ENCODE measurements at regions not wholly inside any gene's neighbourhood (a gene's known extent, or its start where the extent isn't known, plus 50 kb on each side); places are given as distances from the start of the nearest gene placed in this dataset.

DNA sequence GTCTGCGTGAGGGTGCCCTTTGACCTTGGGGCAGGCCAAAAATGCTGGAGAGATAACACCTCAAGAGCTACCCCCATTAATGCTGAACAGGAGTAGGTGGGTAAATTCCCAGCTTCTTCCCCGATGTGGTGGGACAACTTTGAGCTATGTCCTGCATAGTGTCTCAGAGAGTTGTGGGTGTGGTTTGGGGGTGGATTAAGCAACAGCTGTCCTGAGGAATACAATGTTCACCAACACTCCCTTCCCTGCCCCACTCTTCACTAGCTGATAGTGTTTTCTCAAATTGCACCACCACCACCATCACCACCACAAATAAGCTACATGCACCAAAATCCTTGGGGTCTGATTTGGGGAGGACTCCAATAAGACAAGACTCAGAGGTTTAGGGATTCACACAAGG, 258.4 kb downstream of the HLX start:
- DNase-seq (ENCODE audit: low read depth, low spot score) = no peak
- H3K4me3 ChIP-seq (ENCODE audit: low read length) = no peak overlapping the region
- H3K27ac ChIP-seq (ENCODE audit: low read length) = no peak overlapping the region
- H3K36me3 ChIP-seq (ENCODE audit: control insufficient read depth, insufficient read depth, low read length) = no peaks in the 10 kb centered on the region
- WGBS (ENCODE audit: insufficient coverage, insufficient read length) = no CpG with 5 or more reads among the region's 2 CpGs
- H3K4me1 ChIP-seq (ENCODE audit: control insufficient read depth, insufficient read depth, low read length) = no peaks in the 10 kb centered on the region
- H3K27me3 ChIP-seq (ENCODE audit: control insufficient read depth, insufficient read depth, low read length) = no peaks in the 10 kb centered on the region
- H3K9me3 ChIP-seq (ENCODE audit: control insufficient read depth, insufficient read depth, low read length) = no peaks in the 10 kb centered on the region

DNA sequence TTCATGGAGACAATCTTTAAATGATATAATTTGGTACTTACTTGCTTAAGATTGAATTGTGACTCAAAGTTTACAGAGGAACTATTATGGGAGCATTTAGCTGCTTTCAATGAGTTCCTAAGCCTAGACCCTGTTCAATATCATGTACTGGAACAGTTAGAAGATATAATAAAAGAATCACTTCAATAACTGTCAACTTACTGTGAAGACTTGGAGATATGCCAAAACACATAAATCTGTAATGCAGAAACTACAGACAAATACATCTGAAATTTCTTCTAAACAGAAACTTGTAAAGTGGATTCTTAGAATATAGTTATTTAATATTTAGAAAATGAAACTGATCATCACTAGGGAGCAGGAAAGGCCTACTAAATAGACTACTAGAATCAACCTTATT, 259.3 kb downstream of the HLX start:
- DNase-seq (ENCODE audit: low read depth, low spot score) = no peak
- Histone ChIP-seq H3K4me3 (ENCODE audit: low read length) (no peak overlapping the region), H3K9me3 (ENCODE audit: control insufficient read depth, insufficient read depth, low read length) (no peaks in the 10 kb centered on the region), H3K27ac (ENCODE audit: low read length) (no peak overlapping the region), H3K27me3 (ENCODE audit: control insufficient read depth, insufficient read depth, low read length) (no peaks in the 10 kb centered on the region), H3K4me1 (ENCODE audit: control insufficient read depth, insufficient read depth, low read length) (no peaks in the 10 kb centered on the region), H3K36me3 (ENCODE audit: control insufficient read depth, insufficient read depth, low read length) (no peaks in the 10 kb centered on the region)

DNA sequence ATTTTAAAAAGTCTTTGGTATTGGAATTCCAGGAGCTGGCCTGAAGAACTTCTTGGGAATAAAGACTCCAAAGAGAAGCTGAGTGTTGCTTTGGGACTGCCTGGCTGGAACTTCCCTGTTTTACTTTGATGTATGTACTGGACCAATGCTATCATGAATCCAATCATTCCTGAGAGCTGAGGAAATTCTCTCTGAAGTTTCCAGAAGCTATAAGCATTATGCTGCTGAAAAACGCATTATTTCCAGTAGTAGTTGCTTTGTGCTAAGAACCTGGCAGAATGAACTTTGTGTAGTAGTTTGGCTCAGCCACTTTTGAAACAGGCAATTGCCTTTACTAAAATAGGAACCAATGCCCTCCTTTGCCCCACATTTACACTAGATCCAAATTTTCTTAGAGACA, 260.7 kb downstream of the HLX start:
- H3K4me3 ChIP-seq (ENCODE audit: low read length) = no peak overlapping the region
- WGBS (ENCODE audit: insufficient coverage, insufficient read length) = no CpG with 5 or more reads among the region's 1 CpG

DNA sequence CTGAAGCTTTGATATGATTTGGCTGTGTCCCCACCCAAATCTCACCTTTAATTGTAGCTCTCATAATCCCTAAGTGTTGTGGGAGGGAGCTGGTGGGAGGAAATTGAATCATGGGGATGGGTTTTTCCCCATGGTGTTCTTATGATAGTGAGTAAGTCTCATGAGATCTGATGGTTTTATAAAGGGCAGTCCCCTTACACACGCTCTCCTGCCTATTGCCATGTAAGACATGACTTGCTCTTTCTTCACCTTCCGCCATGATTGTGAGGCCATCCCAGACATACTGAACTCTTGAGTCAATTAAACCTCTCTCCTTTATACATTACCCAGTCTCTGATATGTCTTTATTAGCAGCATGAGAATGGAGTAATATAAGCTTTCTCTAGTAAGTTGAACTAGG, 261.9 kb downstream of the HLX start:
- no peaks in the 10 kb centered on the region for H3K4me1 ChIP-seq (ENCODE audit: control insufficient read depth, insufficient read depth, low read length)
- DNase-seq (ENCODE audit: low read depth, low spot score) = no peak
- H3K4me3 ChIP-seq (ENCODE audit: low read length) = no peak overlapping the region
- H3K27me3 ChIP-seq (ENCODE audit: control insufficient read depth, insufficient read depth, low read length) = no peaks in the 10 kb centered on the region
- WGBS (ENCODE audit: insufficient coverage, insufficient read length) = no CpG with 5 or more reads among the region's 2 CpGs
- H3K9me3 ChIP-seq (ENCODE audit: control insufficient read depth, insufficient read depth, low read length) = no peaks in the 10 kb centered on the region
- no peak overlapping the region for H3K27ac ChIP-seq (ENCODE audit: low read length)
- no peaks in the 10 kb centered on the region for H3K36me3 ChIP-seq (ENCODE audit: control insufficient read depth, insufficient read depth, low read length)

More for the DNA sequence above, 260.7 kb downstream of the HLX start:
- DNase-seq (ENCODE audit: low read depth, low spot score) = no peak
- Histone ChIP-seq H3K36me3 (ENCODE audit: control insufficient read depth, insufficient read depth, low read length) (no peaks in the 10 kb centered on the region), H3K4me1 (ENCODE audit: control insufficient read depth, insufficient read depth, low read length) (no peaks in the 10 kb centered on the region), H3K27ac (ENCODE audit: low read length) (no peak overlapping the region), H3K9me3 (ENCODE audit: control insufficient read depth, insufficient read depth, low read length) (no peaks in the 10 kb centered on the region), H3K27me3 (ENCODE audit: control insufficient read depth, insufficient read depth, low read length) (no peaks in the 10 kb centered on the region)

DNA sequence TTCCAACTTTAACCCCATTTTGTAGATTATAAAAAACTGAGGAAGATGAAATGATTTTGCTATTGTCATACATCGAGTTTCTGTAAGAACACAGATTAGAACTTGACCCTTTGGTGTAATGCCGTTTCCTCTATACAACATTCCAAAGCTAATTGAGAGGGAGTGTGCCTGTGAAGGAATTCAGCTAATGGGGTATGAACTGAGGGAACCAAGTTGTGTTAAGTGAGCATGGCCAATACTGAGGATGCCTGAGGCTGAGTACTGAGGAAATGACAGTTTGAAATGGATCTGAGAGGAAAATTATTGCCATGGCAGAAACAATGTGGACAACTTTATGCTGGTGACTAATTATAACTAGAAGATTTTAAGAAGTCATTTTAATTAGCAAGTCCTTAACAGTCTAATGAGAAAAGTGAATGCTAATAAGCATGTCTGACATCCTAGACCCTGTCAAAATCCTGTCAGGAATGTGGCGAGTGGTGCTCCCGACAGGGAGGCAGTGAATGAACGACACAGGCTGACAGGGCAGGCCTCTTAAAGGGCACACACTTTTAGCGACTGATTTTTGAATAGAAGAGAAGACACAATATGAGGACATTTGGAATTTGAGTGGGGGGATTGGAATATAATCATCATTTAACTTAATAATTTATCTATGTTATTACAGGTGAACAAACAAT, 262.5 kb downstream of the HLX start:
- Histone ChIP-seq H3K27me3 (ENCODE audit: control insufficient read depth, insufficient read depth, low read length) (no peaks in the 10 kb centered on the region), H3K27ac (ENCODE audit: low read length) (no peak overlapping the region), H3K4me3 (ENCODE audit: low read length) (no peak overlapping the region), H3K9me3 (ENCODE audit: control insufficient read depth, insufficient read depth, low read length) (no peaks in the 10 kb centered on the region), H3K4me1 (ENCODE audit: control insufficient read depth, insufficient read depth, low read length) (no peaks in the 10 kb centered on the region), H3K36me3 (ENCODE audit: control insufficient read depth, insufficient read depth, low read length) (no peaks in the 10 kb centered on the region)
- WGBS (ENCODE audit: insufficient coverage, insufficient read length) = no CpG with 5 or more reads among the region's 6 CpGs
- DNase-seq (ENCODE audit: low read depth, low spot score) = no peak

DNA sequence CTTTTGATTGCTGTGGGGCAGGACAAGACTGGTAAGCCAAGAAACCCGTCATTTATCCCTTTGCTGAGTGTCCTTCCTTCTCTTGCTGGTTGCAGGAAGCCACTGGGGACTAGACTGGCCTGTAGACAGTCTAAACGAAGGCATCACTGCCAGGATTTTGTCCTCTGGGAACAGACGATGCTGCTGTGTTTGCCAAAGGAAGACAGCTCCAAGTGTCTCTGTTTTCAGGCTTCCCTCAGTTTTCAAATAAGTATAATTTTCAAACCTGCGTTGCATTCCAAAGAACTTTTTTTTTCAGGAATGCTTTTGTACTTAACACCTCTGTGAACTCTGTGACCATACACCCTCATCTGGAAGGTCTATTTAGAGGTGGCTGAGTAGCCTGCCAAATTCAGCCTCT, 269.4 kb downstream of the HLX start:
- Histone ChIP-seq H3K36me3 (ENCODE audit: control insufficient read depth, insufficient read depth, low read length) (no peaks in the 10 kb centered on the region), H3K4me1 (ENCODE audit: control insufficient read depth, insufficient read depth, low read length) (no peaks in the 10 kb centered on the region), H3K27ac (ENCODE audit: low read length) (no peak overlapping the region), H3K4me3 (ENCODE audit: low read length) (no peak overlapping the region), H3K27me3 (ENCODE audit: control insufficient read depth, insufficient read depth, low read length) (no peaks in the 10 kb centered on the region), H3K9me3 (ENCODE audit: control insufficient read depth, insufficient read depth, low read length) (no peaks in the 10 kb centered on the region)
- no peak for DNase-seq (ENCODE audit: low read depth, low spot score)
- WGBS (ENCODE audit: insufficient coverage, insufficient read length) = no CpG with 5 or more reads among the region's 4 CpGs

DNA sequence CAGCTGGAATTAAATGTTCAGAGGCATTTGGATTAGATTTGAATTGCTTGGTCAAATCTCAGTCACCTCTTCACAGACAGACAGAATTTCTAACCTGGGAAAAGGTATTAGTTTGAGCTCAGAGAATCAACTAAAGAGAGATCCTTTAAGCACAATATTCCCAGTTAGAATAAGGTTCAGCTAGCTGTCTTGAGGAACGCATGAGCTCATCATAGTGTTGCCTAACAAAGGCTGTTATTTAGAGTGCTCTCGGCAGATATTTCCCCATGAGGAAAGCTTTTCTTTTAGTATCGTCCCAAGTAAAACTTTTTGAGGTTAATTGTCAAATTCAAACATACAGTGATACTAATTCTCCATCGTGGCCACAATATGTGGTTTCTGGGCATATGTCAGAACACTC, 269.9 kb downstream of the HLX start:
- H3K27ac ChIP-seq (ENCODE audit: low read length) = no peak overlapping the region
- H3K9me3 ChIP-seq (ENCODE audit: control insufficient read depth, insufficient read depth, low read length) = no peaks in the 10 kb centered on the region
- H3K4me1 ChIP-seq (ENCODE audit: control insufficient read depth, insufficient read depth, low read length) = no peaks in the 10 kb centered on the region
- no peaks in the 10 kb centered on the region for H3K27me3 ChIP-seq (ENCODE audit: control insufficient read depth, insufficient read depth, low read length)
- H3K36me3 ChIP-seq (ENCODE audit: control insufficient read depth, insufficient read depth, low read length) = no peaks in the 10 kb centered on the region
- DNase-seq (ENCODE audit: low read depth, low spot score) = no peak
- no CpG with 5 or more reads among the region's 4 CpGs for WGBS (ENCODE audit: insufficient coverage, insufficient read length)
- H3K4me3 ChIP-seq (ENCODE audit: low read length) = no peak overlapping the region

DNA sequence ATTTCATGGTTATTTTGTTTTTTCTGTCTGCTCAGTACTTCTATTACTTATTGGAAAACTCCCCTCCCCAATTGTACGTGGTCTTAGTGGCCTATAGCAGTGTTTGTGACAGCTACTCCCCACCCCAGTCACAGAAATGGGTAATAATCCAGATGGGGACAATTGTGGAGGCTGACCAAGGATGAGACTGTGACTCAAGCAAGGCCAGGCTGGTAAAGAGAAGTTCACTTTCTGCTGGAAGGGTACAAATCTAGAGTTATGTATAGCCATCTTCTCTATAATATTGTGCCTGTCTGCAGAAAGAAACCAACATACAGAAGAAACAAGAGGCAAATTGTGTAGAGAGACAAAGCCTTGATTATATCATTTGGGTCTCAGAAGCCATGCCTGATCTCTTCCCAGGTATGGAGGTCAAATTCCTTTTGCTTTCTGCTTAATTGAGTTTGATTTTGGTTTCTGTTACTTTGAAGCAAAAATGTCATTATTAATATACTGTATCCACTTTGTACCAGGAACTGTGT, 270.4 kb downstream of the HLX start:
- no peak overlapping the region for H3K27ac ChIP-seq (ENCODE audit: low read length)
- H3K27me3 ChIP-seq (ENCODE audit: control insufficient read depth, insufficient read depth, low read length) = no peaks in the 10 kb centered on the region
- WGBS (ENCODE audit: insufficient coverage, insufficient read length) = no CpG with 5 or more reads among the region's 1 CpG
- no peak overlapping the region for H3K4me3 ChIP-seq (ENCODE audit: low read length)
- no peak for DNase-seq (ENCODE audit: low read depth, low spot score)
- H3K4me1 ChIP-seq (ENCODE audit: control insufficient read depth, insufficient read depth, low read length) = no peaks in the 10 kb centered on the region
- no peaks in the 10 kb centered on the region for H3K9me3 ChIP-seq (ENCODE audit: control insufficient read depth, insufficient read depth, low read length)
- no peaks in the 10 kb centered on the region for H3K36me3 ChIP-seq (ENCODE audit: control insufficient read depth, insufficient read depth, low read length)

DNA sequence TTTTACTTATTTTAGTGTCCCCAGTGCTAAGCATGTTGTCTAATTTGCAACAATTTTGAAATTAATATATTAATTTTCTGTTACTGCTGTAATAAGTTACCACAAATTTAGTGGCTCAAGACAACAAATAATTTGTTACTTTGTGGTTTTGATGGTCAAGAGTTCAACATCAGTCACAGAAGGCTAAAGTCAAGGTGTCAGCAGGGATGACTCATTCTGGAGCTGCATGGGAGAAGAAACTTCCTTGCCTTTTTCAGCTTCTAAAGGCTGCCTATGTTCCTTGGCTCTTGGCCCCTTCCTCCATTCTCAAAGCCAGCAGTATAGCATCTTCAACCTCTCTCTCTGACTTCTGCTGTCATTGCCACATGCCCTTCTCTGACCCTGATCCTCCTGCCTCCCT, 271.8 kb downstream of the HLX start:
- H3K9me3 ChIP-seq (ENCODE audit: control insufficient read depth, insufficient read depth, low read length) = no peaks in the 10 kb centered on the region
- H3K36me3 ChIP-seq (ENCODE audit: control insufficient read depth, insufficient read depth, low read length) = no peaks in the 10 kb centered on the region
- DNase-seq (ENCODE audit: low read depth, low spot score) = no peak
- no peaks in the 10 kb centered on the region for H3K4me1 ChIP-seq (ENCODE audit: control insufficient read depth, insufficient read depth, low read length)
- H3K4me3 ChIP-seq (ENCODE audit: low read length) = no peak overlapping the region
- no peak overlapping the region for H3K27ac ChIP-seq (ENCODE audit: low read length)
- no peaks in the 10 kb centered on the region for H3K27me3 ChIP-seq (ENCODE audit: control insufficient read depth, insufficient read depth, low read length)

DNA sequence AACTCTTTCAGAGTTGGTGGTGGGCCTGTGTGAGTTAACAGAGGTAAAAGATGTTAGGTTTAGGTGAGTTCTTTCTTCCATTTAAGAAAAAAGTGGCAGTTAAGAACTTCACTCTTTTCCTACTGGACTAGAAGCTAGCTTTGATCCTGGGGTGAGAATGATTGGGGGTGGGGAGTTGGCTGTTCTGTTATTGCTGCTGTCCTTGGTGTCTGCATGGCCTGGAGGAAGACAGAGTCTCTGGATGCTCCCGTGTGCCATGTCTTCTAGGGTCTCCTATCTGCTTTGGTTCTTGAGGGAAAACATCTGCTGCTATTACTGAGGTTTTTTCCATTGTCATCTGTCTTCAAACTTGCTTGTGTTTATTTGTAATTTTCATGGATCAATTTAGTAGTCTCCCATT, 275.7 kb downstream of the HLX start:
- no peak for DNase-seq (ENCODE audit: low read depth, low spot score)
- WGBS (ENCODE audit: insufficient coverage, insufficient read length) = no CpG with 5 or more reads among the region's 1 CpG
- no peak overlapping the region for H3K27ac ChIP-seq (ENCODE audit: low read length)

DNA sequence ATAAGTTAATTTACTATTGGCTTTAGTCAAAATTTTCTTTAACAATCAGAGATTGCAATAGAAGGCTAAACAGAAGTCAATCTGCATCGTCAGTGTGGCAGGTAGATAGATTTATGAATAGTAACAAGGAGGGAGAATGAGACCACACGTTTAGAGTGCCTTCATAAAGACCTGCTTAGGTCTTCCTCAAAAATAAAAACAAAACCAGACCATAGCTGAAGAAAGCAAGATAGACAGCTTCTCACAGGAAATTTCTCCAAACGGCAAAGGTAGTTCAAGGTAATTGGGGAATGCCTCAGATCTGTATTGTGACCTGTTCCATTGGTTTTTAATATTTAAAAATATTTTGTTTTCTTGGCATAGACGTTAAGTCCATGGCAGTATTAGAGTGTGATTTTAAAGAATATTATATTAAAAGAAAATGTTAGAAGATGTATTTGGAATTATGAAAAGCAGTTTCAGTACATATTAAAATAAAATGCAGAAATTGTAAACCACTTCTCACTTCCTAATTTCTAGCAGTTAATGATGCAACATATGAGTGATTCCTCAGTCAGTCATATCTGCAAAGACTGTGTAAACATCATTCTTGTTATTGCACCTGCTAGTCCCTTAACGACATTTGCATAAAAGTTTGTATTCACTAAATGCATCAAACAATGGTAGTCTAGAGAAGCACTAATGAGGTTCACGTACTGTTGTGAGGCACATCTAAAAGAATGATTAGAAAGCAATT, 278.0 kb downstream of the HLX start:
- DNase-seq (ENCODE audit: low read depth, low spot score) = no peak
- no peaks in the 10 kb centered on the region for H3K9me3 ChIP-seq (ENCODE audit: control insufficient read depth, insufficient read depth, low read length)
- H3K27ac ChIP-seq (ENCODE audit: low read length) = no peak overlapping the region
- no peaks in the 10 kb centered on the region for H3K4me1 ChIP-seq (ENCODE audit: control insufficient read depth, insufficient read depth, low read length)
- H3K4me3 ChIP-seq (ENCODE audit: low read length) = no peak overlapping the region
- no peaks in the 10 kb centered on the region for H3K36me3 ChIP-seq (ENCODE audit: control insufficient read depth, insufficient read depth, low read length)
- 100% methylated on average over 1 of the region's 6 CpGs for WGBS (ENCODE audit: insufficient coverage, insufficient read length)
- H3K27me3 ChIP-seq (ENCODE audit: control insufficient read depth, insufficient read depth, low read length) = no peaks in the 10 kb centered on the region

More for the DNA sequence above, 275.7 kb downstream of the HLX start:
- no peaks in the 10 kb centered on the region for H3K4me1 ChIP-seq (ENCODE audit: control insufficient read depth, insufficient read depth, low read length)
- H3K27me3 ChIP-seq (ENCODE audit: control insufficient read depth, insufficient read depth, low read length) = no peaks in the 10 kb centered on the region
- no peaks in the 10 kb centered on the region for H3K36me3 ChIP-seq (ENCODE audit: control insufficient read depth, insufficient read depth, low read length)
- H3K9me3 ChIP-seq (ENCODE audit: control insufficient read depth, insufficient read depth, low read length) = no peaks in the 10 kb centered on the region
- no peak overlapping the region for H3K4me3 ChIP-seq (ENCODE audit: low read length)

All from iPS DF 6.9 (cell line).